Gastroesophageal sphincter (tissue), 3 donors: ENCODE measurements at regions not wholly inside any gene's neighbourhood (a gene's known extent, or its start where the extent isn't known, plus 50 kb on each side); places are given as distances from the start of the nearest gene placed in this dataset.

Experiments used
- CTCF ChIP-seq, 4 experiments: fragments of 200-600 bp in 2 of 4; fragments of 450-650 bp in 2 of 4; sonication (generic) in 1 of 4; IDR thresholded peaks; one replicate each; pipeline ENCODE4 v1.5.1; 2017 to 2019; ENCODE audit warnings: antibody characterized with exemption in 4 of 4, mild to moderate bottlenecking in 2 of 4, moderate library complexity in 2 of 4
- POLR2AphosphoS5 ChIP-seq: sonication (generic); formaldehyde crosslinking; IDR thresholded peaks from one replicate; pipeline ENCODE4 v1.6.1; 2017; ENCODE audit warnings: antibody characterized with exemption

- TF ChIP-seq CTCF (IDR thresholded peaks at IDR 0.05) (no peak), POLR2AphosphoS5 (no peak)
Measured at GRCh38 chr17:77318021-77318420, 177.3 kb downstream of the SEC14L1 start.
